ENCODE measurements at regions not wholly inside any gene's neighbourhood (a gene's known extent, or its start where the extent isn't known, plus 50 kb on each side); places are given as distances from the start of the nearest gene placed in this dataset.

GRCh38 chr5:53416144-53416738 is 64.2 kb upstream of the FST start:
- peak; percentile 45 for DNase-seq (ENCODE audit: low spot score)

GRCh38 chr5:53418409-53418808 is 62.0 kb upstream of the FST start:
- no peak for DNase-seq (ENCODE audit: low spot score)

GRCh38 chr5:53418826-53419658 is 61.4 kb upstream of the FST start:
- DNase-seq (ENCODE audit: low spot score) = no peak

- DNase-seq (ENCODE audit: low spot score) = no peak
Measured at GRCh38 chr5:53422539-53422938, 57.9 kb upstream of the FST start.

GRCh38 chr5:53423724-53424123 is 56.7 kb upstream of the FST start:
- DNase-seq (ENCODE audit: low spot score) = no peak

- no peak for DNase-seq (ENCODE audit: low spot score)
Measured at GRCh38 chr5:53424686-53425615, 55.5 kb upstream of the FST start.

- peak; percentile 14 for DNase-seq (ENCODE audit: low spot score)
Measured at GRCh38 chr5:53425687-53426511, 54.5 kb upstream of the FST start.

- no peak for DNase-seq (ENCODE audit: low spot score)
Measured at GRCh38 chr5:53426512-53426830, 54.0 kb upstream of the FST start.

GRCh38 chr5:53426878-53427277 is 53.6 kb upstream of the FST start:
- no peak for DNase-seq (ENCODE audit: low spot score)

- DNase-seq (ENCODE audit: low spot score) = no peak
Measured at GRCh38 chr5:53427965-53428364, 52.5 kb upstream of the FST start.

- DNase-seq (ENCODE audit: low spot score) = no peak
Measured at GRCh38 chr5:53429706-53430105, 50.7 kb upstream of the FST start.

GRCh38 chr5:53430618-53431252 is 49.7 kb upstream of the FST start:
- DNase-seq (ENCODE audit: low spot score) = peak; percentile 11
